SU-DHL-6 (cell line): ENCODE measurements at regions not wholly inside any gene's neighbourhood (a gene's known extent, or its start where the extent isn't known, plus 50 kb on each side); places are given as distances from the start of the nearest gene placed in this dataset.

Experiments used
- H2AFZ ChIP-seq: fragments of 200-600 bp; sonication (generic); 2 replicates; pipeline ENCODE4 v1.6.1; 2014; ENCODE audit warnings: low read depth, mild to moderate bottlenecking, moderate library complexity, mixed read lengths, antibody characterized with exemption, low read length; ENCODE audit not compliant: severe bottlenecking
- H3F3A ChIP-seq: fragments of 200-600 bp; shearing (Covaris generic); 2 replicates; pipeline ENCODE4 v1.6.0; 2016; ENCODE audit warnings: antibody characterized with exemption, mild to moderate bottlenecking; ENCODE audit not compliant: insufficient read depth
- H3K27ac ChIP-seq: fragments of 200-600 bp; sonication (generic); 2 replicates; pipeline ENCODE4 v1.5.1; 2016; ENCODE audit warnings: low read depth, mild to moderate bottlenecking, low read length, moderate library complexity, mixed read lengths
- H3K27me3 ChIP-seq: fragments of 200-600 bp; sonication (generic), shearing (Covaris generic); 2 replicates; pipeline ENCODE4 v1.6.0; 2014; ENCODE audit warnings: mild to moderate bottlenecking, low read length
- H3K36me3 ChIP-seq: fragments of 200-600 bp; sonication (generic); 2 replicates; pipeline ENCODE4 v1.6.1; 2014; ENCODE audit warnings: mild to moderate bottlenecking, low read length, mixed read lengths
- H3K4me2 ChIP-seq: fragments of 300-600, 200-600 bp; shearing (Covaris generic), sonication (generic); 2 replicates; pipeline ENCODE4 v1.6.0; 2014; ENCODE audit warnings: low read length, low read depth, mild to moderate bottlenecking; ENCODE audit not compliant: poor library complexity, severe bottlenecking
- H3K4me3 ChIP-seq: fragments of 200-600 bp; sonication (generic); 2 replicates; pipeline ENCODE4 v1.5.1; 2014; ENCODE audit warnings: antibody characterized with exemption, low read length, mild to moderate bottlenecking, mixed read lengths; ENCODE audit not compliant: insufficient read depth, poor library complexity, severe bottlenecking
- H3K79me2 ChIP-seq: fragments of 200-600 bp; sonication (generic); 2 replicates; pipeline ENCODE4 v1.6.1; 2014; ENCODE audit warnings: mild to moderate bottlenecking, low read length, moderate library complexity; ENCODE audit not compliant: insufficient read depth
- H3K9ac ChIP-seq: fragments of 200-600 bp; sonication (generic); 2 replicates; pipeline ENCODE4 v1.7.0; 2014; ENCODE audit warnings: mild to moderate bottlenecking, low read length
- H3K9me2 ChIP-seq: fragments of 200-600 bp; sonication (generic); replicated peaks from 2 replicates; pipeline ENCODE4 v1.6.1; 2014; ENCODE audit warnings: low read length; ENCODE audit not compliant: insufficient read depth
- H3K9me3 ChIP-seq: fragments of 200-600 bp; sonication (generic); 2 replicates; pipeline ENCODE4 v1.6.1; 2014; ENCODE audit warnings: low read length, mixed read lengths; ENCODE audit not compliant: insufficient read depth
- H4K20me1 ChIP-seq: fragments of 200-600 bp; sonication (generic); 2 replicates; pipeline ENCODE4 v1.6.1; 2014; ENCODE audit warnings: low read depth, mild to moderate bottlenecking, antibody characterized with exemption, low read length, moderate library complexity, mixed read lengths
- CTCF ChIP-seq: fragments of 200-600 bp; sonication (generic); IDR thresholded peaks from one replicate; pipeline ENCODE4 v1.5.1; 2017; ENCODE audit warnings: antibody characterized with exemption, mild to moderate bottlenecking, low read length, moderate library complexity; ENCODE audit not compliant: insufficient read depth, poor library complexity, severe bottlenecking
- EZH2phosphoT487 ChIP-seq: fragments of 200-600 bp; sonication (generic), shearing (Covaris generic); conservative IDR thresholded peaks from 2 replicates; pipeline ENCODE4 v1.6.1; 2018; ENCODE audit warnings: mild to moderate bottlenecking, antibody characterized with exemption, low read length, moderate library complexity, mixed read lengths

GRCh38 chr2:234611209-234611608 lies 114.3 kb upstream of the ARL4C start:
- TF ChIP-seq CTCF: no peak
- TF ChIP-seq EZH2phosphoT487: no peak
- H3K36me3 ChIP-seq: no peaks in the 10 kb centered on the region
- no peaks in the 10 kb centered on the region for H3K27me3 ChIP-seq
- H4K20me1 ChIP-seq: no peaks in the 10 kb centered on the region
- H3F3A ChIP-seq: no peaks in the 10 kb centered on the region
- no peak overlapping the region for H3K4me2 ChIP-seq
- H3K4me3 ChIP-seq: no peak overlapping the region
- H3K79me2 ChIP-seq: no peaks in the 10 kb centered on the region
- H2AFZ ChIP-seq: no peak overlapping the region
- H3K9me3 ChIP-seq: no peaks in the 10 kb centered on the region
- H3K9ac ChIP-seq: no peak overlapping the region
- no peak overlapping the region for H3K27ac ChIP-seq
- no peaks in the 10 kb centered on the region for H3K9me2 ChIP-seq

GRCh38 chr2:234608946-234609345 lies 112.1 kb upstream of the ARL4C start:
- Histone ChIP-seq H3K9ac (no peak overlapping the region), H3K36me3 (no peaks in the 10 kb centered on the region), H3F3A (no peaks in the 10 kb centered on the region), H2AFZ (no peak overlapping the region), H3K9me2 (no peaks in the 10 kb centered on the region), H3K4me3 (no peak overlapping the region), H3K9me3 (no peaks in the 10 kb centered on the region), H3K27me3 (no peaks in the 10 kb centered on the region), H3K79me2 (no peaks in the 10 kb centered on the region), H3K27ac (no peak overlapping the region), H4K20me1 (no peaks in the 10 kb centered on the region), H3K4me2 (no peak overlapping the region)
- TF ChIP-seq EZH2phosphoT487 (no peak), CTCF (no peak)

- Histone ChIP-seq H3K27ac (no peak overlapping the region), H3K27me3 (no peaks in the 10 kb centered on the region), H3K9ac (no peak overlapping the region), H3K4me2 (no peak overlapping the region), H3K79me2 (no peaks in the 10 kb centered on the region), H3K9me3 (no peaks in the 10 kb centered on the region), H3K4me3 (no peak overlapping the region), H3K36me3 (no peaks in the 10 kb centered on the region), H4K20me1 (no peaks in the 10 kb centered on the region), H2AFZ (no peak overlapping the region), H3F3A (no peaks in the 10 kb centered on the region), H3K9me2 (no peaks in the 10 kb centered on the region)
- TF ChIP-seq CTCF (no peak), EZH2phosphoT487 (no peak)
Observed at GRCh38 chr2:234607691-234608090, 110.8 kb upstream of the ARL4C start.
